Raji (cell line): ENCODE measurements at regions not wholly inside any gene's neighbourhood (a gene's known extent, or its start where the extent isn't known, plus 50 kb on each side); places are given as distances from the start of the nearest gene placed in this dataset.

ENCODE experiments used
- POLR2A ChIP-seq: IDR thresholded peaks from 2 replicates; pipeline ENCODE4 v1.6.1; 2011; ENCODE audit warnings: low read depth, low read length, control low read depth; ENCODE audit not compliant: insufficient read depth

GRCh38 chr22:49360746-49361145, 466.9 kb downstream of the BRD1 start:
- TF ChIP-seq POLR2A: no peak

GRCh38 chr22:49359076-49359475, 468.6 kb downstream of the BRD1 start:
- no peak for TF ChIP-seq POLR2A

GRCh38 chr22:49357661-49358440, 469.8 kb downstream of the BRD1 start:
- TF ChIP-seq POLR2A: no peak

- no peak for TF ChIP-seq POLR2A
Observed at GRCh38 chr22:49356428-49356827, 471.2 kb downstream of the BRD1 start.

GRCh38 chr22:49355211-49355920, 472.3 kb downstream of the BRD1 start:
- no peak for TF ChIP-seq POLR2A

- TF ChIP-seq POLR2A: no peak
Observed at GRCh38 chr22:49354516-49355210, 473.0 kb downstream of the BRD1 start.

GRCh38 chr22:49353235-49353634, 474.4 kb downstream of the BRD1 start:
- TF ChIP-seq POLR2A: no peak

GRCh38 chr22:49352361-49353169, 475.1 kb downstream of the BRD1 start:
- no peak for TF ChIP-seq POLR2A

GRCh38 chr22:49351761-49352227, 475.9 kb downstream of the BRD1 start:
- TF ChIP-seq POLR2A: no peak

GRCh38 chr22:49350441-49351121, 477.1 kb downstream of the BRD1 start:
- TF ChIP-seq POLR2A: no peak

GRCh38 chr22:49349841-49350381, 477.8 kb downstream of the BRD1 start:
- no peak for TF ChIP-seq POLR2A

- no peak for TF ChIP-seq POLR2A
Observed at GRCh38 chr22:49349181-49349835, 478.4 kb downstream of the BRD1 start.

GRCh38 chr22:49348631-49349030, 479.0 kb downstream of the BRD1 start:
- TF ChIP-seq POLR2A: no peak

- no peak for TF ChIP-seq POLR2A
Observed at GRCh38 chr22:49347376-49347775, 480.3 kb downstream of the BRD1 start.
